A673 (cell line): ENCODE measurements at regions not wholly inside any gene's neighbourhood (a gene's known extent, or its start where the extent isn't known, plus 50 kb on each side); places are given as distances from the start of the nearest gene placed in this dataset.

Source experiments
- BruUV-seq: library from RNA; stranded (reverse); fragments of 400-500 nt; replicated peaks from 2 replicates; lab custom pipeline; 2021; lab: Mats Ljungman, UMichigan
- CTCF ChIA-PET: fragments of 300-600 bp; sonication (Branson Sonifier 250); formaldehyde crosslinking; loops from one replicate; lab custom pipeline; 2022; ENCODE audit warnings: antibody characterized with exemption; lab: Charles Lee
- POLR2A ChIA-PET: fragments of 300-600 bp; sonication (Branson Sonifier 250); formaldehyde crosslinking; loops from one replicate; lab custom pipeline; 2022; ENCODE audit warnings: antibody characterized with exemption; ENCODE audit not compliant: low non-redundant PET; lab: Charles Lee
- DNase-seq: peaks from one replicate; pipeline ENCODE4 v3.0.0-alpha.2; 2015; ENCODE audit warnings: low spot score
- H3K27ac ChIP-seq: fragments of 200-600 bp; sonication (generic); 2 replicates; pipeline ENCODE4 v1.5.1; 2016; ENCODE audit warnings: mixed run types, low read depth, mild to moderate bottlenecking, mixed read lengths, antibody characterized with exemption, low read length; ENCODE audit not compliant: poor library complexity, severe bottlenecking
- H3K27me3 ChIP-seq: fragments of 200-600 bp; sonication (generic); replicated peaks from 2 replicates; pipeline ENCODE4 v1.6.1; 2017; ENCODE audit warnings: mixed run types, low read depth, mild to moderate bottlenecking, mixed read lengths, antibody characterized with exemption, low read length; ENCODE audit not compliant: insufficient read depth, poor library complexity
- H3K36me3 ChIP-seq: fragments of 200-600 bp; sonication (generic); 2 replicates; pipeline ENCODE4 v1.6.1; 2016; ENCODE audit warnings: mixed run types, mild to moderate bottlenecking, mixed read lengths, antibody characterized with exemption, low read length; ENCODE audit not compliant: insufficient read depth, poor library complexity, severe bottlenecking
- H3K4me1 ChIP-seq: fragments of 200-600 bp; sonication (generic); 2 replicates; pipeline ENCODE4 v1.6.1; 2017; ENCODE audit warnings: mixed run types, mild to moderate bottlenecking, mixed read lengths, antibody characterized with exemption, low read length; ENCODE audit not compliant: insufficient read depth, poor library complexity, severe bottlenecking
- H3K4me3 ChIP-seq: fragments of 200-600 bp; sonication (generic); 2 replicates; pipeline ENCODE4 v1.5.1; 2016; ENCODE audit warnings: low read depth, mixed run types, mild to moderate bottlenecking, mixed read lengths, low read length; ENCODE audit not compliant: poor library complexity, severe bottlenecking
- H3K9me3 ChIP-seq: fragments of 200-600 bp; sonication (generic); 2 replicates; pipeline ENCODE4 v1.6.1; 2016; ENCODE audit warnings: mixed run types, low read depth, mild to moderate bottlenecking, mixed read lengths, antibody characterized with exemption, low read length; ENCODE audit not compliant: poor library complexity, severe bottlenecking
- EZH2 ChIP-seq: fragments of 200-600 bp; sonication (generic); IDR thresholded peaks from 2 replicates; pipeline ENCODE4 v1.6.1; 2017; ENCODE audit warnings: borderline replicate concordance, low read depth, mild to moderate bottlenecking, mixed read lengths, antibody characterized with exemption, low read length; ENCODE audit not compliant: poor library complexity, severe bottlenecking
- intact Hi-C: fragments of 100-400 bp; cut with micrococcal nuclease; formaldehyde crosslinking; loops from one replicate; pipeline ENCODE4 v1.10.0; 2022; ENCODE audit not compliant: unreplicated experiment
- TF ChIP-seq, protein P1 (sequence below): fragments of 300-800, 200-600 bp; sonication (generic); conservative IDR thresholded peaks from 2 replicates; pipeline ENCODE4 v1.5.1; 2017; ENCODE audit warnings: low read depth, mild to moderate bottlenecking, antibody characterized with exemption, low read length, moderate library complexity, mixed read lengths

DNA sequence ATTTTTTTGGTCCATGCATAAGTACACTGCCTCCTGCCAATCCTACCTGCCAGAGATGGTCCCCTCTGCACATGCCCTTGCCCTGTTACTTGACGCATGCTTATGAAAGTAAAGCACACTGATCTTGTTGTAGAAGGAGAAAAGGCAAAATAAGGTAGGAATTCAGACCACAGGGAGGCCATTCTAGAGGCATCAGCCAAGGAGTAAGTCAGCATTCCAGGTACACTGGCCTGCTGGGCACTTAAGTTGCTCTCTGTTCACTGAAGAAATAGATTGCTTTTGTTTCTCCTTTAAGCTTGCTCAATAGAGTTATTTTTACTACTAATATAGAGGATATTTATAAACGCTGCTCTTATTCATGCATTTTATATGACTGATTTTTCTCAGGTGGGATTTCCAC lies 604.4 kb downstream of the TDRD15 start:
- no TSS peak for BruUV-seq
- POLR2A ChIA-PET: no interaction called here

DNA sequence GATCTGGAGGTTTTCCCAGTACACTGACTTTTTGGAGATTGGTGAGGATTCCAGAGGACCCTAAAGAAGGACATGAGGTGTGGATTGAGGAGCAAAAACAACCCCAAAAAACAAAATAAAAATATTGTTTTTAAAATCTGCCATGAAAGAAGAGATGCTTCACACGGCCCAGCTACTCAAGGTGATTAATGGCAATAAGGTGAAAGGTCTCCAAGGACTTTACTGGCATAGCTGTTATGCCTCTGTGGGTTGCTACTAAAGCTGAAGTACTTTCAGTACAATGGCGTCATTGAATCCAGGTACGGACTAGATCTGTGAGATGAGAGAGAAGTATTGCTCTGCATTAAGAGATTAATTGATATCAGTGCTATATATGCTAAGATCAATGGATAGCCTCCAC lies 606.4 kb downstream of the TDRD15 start:
- Histone ChIP-seq H3K27me3 (peaks cover 6% of the 10 kb centered on the region), H3K4me1 (no peaks in the 10 kb centered on the region), H3K4me3 (no peak overlapping the region), H3K9me3 (no peaks in the 10 kb centered on the region), H3K36me3 (no peaks in the 10 kb centered on the region), H3K27ac (no peak overlapping the region)
- no peak for DNase-seq
- no TSS peak for BruUV-seq
- intact Hi-C loops: no loop called here
- POLR2A ChIA-PET: no interaction called here
- TF ChIP-seq EZH2: no peak
- TF ChIP-seq, protein P1, sequence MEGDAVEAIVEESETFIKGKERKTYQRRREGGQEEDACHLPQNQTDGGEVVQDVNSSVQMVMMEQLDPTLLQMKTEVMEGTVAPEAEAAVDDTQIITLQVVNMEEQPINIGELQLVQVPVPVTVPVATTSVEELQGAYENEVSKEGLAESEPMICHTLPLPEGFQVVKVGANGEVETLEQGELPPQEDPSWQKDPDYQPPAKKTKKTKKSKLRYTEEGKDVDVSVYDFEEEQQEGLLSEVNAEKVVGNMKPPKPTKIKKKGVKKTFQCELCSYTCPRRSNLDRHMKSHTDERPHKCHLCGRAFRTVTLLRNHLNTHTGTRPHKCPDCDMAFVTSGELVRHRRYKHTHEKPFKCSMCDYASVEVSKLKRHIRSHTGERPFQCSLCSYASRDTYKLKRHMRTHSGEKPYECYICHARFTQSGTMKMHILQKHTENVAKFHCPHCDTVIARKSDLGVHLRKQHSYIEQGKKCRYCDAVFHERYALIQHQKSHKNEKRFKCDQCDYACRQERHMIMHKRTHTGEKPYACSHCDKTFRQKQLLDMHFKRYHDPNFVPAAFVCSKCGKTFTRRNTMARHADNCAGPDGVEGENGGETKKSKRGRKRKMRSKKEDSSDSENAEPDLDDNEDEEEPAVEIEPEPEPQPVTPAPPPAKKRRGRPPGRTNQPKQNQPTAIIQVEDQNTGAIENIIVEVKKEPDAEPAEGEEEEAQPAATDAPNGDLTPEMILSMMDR: no peak
- CTCF ChIA-PET: no interaction called here

More for the DNA sequence above, 604.4 kb downstream of the TDRD15 start:
- intact Hi-C loops: no loop called here
- no peaks in the 10 kb centered on the region for H3K4me1 ChIP-seq
- no peaks in the 10 kb centered on the region for H3K36me3 ChIP-seq
- CTCF ChIA-PET: no interaction called here
- peaks cover 3% of the 10 kb centered on the region for H3K27me3 ChIP-seq
- H3K4me3 ChIP-seq: no peak overlapping the region
- TF ChIP-seq EZH2: no peak
- TF ChIP-seq, protein P1: no peak
- no peak overlapping the region for H3K27ac ChIP-seq
- H3K9me3 ChIP-seq: no peaks in the 10 kb centered on the region
- no peak for DNase-seq

DNA sequence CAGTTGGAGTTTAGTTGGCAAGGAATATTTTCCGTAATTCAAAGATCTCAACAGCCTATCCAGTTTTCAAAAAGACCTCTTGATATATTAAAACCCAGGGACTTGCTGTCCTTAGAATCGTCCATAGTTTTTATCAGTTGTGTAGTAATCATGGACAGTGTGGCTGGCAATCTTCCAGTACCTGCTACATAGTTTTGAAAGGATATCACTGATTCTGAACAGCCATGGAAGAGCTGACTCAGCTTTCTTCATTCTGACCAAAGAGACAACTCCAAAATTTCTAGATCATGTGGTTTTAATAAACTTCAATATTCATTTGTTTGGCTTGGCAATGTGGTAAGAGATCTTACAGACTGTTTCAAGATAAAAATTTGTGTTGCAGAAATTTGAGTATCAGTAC lies 616.7 kb downstream of the TDRD15 start:
- intact Hi-C loops: no loop called here
- CTCF ChIA-PET: no interaction called here
- H3K4me1 ChIP-seq: no peaks in the 10 kb centered on the region
- BruUV-seq: no TSS peak
- H3K9me3 ChIP-seq: no peaks in the 10 kb centered on the region
- H3K4me3 ChIP-seq: no peak overlapping the region
- H3K27me3 ChIP-seq: no peaks in the 10 kb centered on the region
- no peak for TF ChIP-seq EZH2
- TF ChIP-seq, protein P1: no peak
- H3K27ac ChIP-seq: no peak overlapping the region
- DNase-seq: no peak
- H3K36me3 ChIP-seq: no peaks in the 10 kb centered on the region
- POLR2A ChIA-PET: no interaction called here
